ENCODE measurements at regions not wholly inside any gene's neighbourhood (a gene's known extent, or its start where the extent isn't known, plus 50 kb on each side); places are given as distances from the start of the nearest gene placed in this dataset.

DNA sequence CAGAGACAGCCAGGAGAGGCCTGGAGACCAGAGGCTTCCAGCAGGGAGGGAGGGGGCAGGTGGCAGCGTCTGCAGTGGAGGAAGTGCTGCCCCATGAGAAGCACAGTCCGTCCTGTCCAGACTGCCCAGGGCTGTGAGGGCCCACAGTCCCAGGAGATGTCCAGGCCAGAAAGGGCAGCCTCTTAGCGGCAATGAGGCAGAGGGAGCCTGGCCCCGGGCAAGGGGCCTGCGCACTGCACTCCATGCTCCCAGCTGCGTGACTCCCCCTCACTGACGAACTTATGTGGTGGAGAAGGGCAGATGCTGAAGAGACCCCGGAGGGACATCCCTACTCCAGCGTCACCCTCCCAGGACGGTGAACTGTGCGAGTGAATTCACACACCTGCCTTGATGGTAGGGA, 115.3 kb downstream of the SOX1 start:
- H3K36me3 Mint-ChIP-seq (ENCODE audit: insufficient read depth) = no peaks in the 10 kb centered on the region
- no peak for DNase-seq (ENCODE audit: low spot score, unreplicated experiment)
- H3K4me1 Mint-ChIP-seq (ENCODE audit: low read depth) = no peaks in the 10 kb centered on the region
- H3K27ac Mint-ChIP-seq = no peak overlapping the region
- no peak overlapping the region for H3K4me3 Mint-ChIP-seq (ENCODE audit: low read depth)
- TF ChIP-seq, protein P1, sequence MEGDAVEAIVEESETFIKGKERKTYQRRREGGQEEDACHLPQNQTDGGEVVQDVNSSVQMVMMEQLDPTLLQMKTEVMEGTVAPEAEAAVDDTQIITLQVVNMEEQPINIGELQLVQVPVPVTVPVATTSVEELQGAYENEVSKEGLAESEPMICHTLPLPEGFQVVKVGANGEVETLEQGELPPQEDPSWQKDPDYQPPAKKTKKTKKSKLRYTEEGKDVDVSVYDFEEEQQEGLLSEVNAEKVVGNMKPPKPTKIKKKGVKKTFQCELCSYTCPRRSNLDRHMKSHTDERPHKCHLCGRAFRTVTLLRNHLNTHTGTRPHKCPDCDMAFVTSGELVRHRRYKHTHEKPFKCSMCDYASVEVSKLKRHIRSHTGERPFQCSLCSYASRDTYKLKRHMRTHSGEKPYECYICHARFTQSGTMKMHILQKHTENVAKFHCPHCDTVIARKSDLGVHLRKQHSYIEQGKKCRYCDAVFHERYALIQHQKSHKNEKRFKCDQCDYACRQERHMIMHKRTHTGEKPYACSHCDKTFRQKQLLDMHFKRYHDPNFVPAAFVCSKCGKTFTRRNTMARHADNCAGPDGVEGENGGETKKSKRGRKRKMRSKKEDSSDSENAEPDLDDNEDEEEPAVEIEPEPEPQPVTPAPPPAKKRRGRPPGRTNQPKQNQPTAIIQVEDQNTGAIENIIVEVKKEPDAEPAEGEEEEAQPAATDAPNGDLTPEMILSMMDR (IDR thresholded peaks at IDR 0.05; ENCODE audit: unreplicated experiment) = no peak
- H3K9me3 Mint-ChIP-seq (ENCODE audit: low read depth) = no peaks in the 10 kb centered on the region
- H3K27me3 Mint-ChIP-seq = peaks cover 31% of the 10 kb centered on the region

DNA sequence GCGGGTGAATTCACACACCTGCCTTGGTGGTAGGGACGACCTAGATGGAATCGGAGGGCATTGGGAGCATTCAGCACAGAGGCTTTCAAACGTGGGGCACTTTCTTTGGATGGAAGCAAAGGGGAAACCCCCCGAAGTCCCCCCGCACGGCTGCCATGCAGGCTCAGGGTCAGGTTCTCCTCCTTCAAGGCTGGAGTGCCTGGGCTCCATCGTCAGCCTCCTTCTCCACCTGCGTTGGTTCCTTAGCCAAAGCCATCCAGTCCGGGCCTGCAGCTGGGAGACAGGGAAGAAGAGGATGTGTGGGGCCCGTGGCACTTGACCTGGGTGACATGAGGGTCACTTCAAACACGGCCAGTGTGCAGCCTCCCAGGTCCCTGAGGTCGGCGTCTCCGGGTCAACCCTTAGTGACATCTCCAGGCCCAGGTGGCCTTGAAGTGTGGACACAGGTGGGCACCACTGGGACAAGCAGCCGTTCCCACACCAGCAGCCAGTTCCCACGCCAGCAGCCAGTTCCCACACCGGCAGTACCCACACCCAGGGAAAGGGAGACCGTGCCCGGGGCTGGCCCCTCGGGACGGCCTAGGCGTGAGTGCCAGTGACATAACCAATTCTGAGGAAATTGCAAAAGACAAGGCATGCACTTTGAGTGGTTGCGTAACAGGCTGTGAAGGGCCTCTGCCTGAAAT, 116.0 kb downstream of the SOX1 start:
- H3K4me1 Mint-ChIP-seq (ENCODE audit: low read depth) = no peaks in the 10 kb centered on the region
- TF ChIP-seq, protein P1 (IDR thresholded peaks at IDR 0.05; ENCODE audit: unreplicated experiment) = no peak
- H3K36me3 Mint-ChIP-seq (ENCODE audit: insufficient read depth) = no peaks in the 10 kb centered on the region
- no peak overlapping the region for H3K4me3 Mint-ChIP-seq (ENCODE audit: low read depth)
- peaks cover 25% of the 10 kb centered on the region for H3K27me3 Mint-ChIP-seq
- no peak for DNase-seq (ENCODE audit: low spot score, unreplicated experiment)
- H3K9me3 Mint-ChIP-seq (ENCODE audit: low read depth) = no peaks in the 10 kb centered on the region
- H3K27ac Mint-ChIP-seq = no peak overlapping the region

DNA sequence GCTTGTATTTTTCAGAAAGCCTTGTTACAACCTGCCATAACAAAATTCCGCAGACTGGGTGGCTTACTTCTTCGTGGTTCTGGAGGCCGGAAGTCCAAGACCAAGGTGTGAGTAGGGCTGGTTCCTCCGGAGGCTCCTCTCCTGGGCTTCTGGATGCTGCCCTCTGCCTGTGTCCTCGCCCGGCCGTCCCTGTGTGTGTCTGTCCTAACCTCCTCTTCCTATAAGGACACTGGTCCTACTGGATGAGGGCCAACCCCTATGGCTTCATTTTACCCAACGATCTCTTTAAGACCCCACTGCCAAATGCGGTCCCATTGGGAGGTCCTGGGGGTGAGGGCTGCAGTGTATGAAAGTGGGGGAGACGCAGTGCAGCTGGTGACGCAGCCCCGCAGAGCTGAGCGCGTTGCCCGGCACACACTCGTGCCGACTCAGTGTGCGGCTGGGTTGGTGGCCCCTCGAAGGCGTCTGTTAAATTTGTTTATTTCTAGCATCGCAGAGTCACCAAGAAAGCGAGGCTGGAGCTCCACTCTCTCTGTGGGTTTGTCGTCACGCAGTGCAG, 116.7 kb downstream of the SOX1 start:
- Mint-ChIP-seq H3K27me3 (peaks cover 24% of the 10 kb centered on the region), H3K27ac (no peak overlapping the region), H3K36me3 (ENCODE audit: insufficient read depth) (no peaks in the 10 kb centered on the region), H3K9me3 (ENCODE audit: low read depth) (no peaks in the 10 kb centered on the region), H3K4me3 (ENCODE audit: low read depth) (no peak overlapping the region), H3K4me1 (ENCODE audit: low read depth) (no peaks in the 10 kb centered on the region)
- DNase-seq (ENCODE audit: low spot score, unreplicated experiment) = no peak
- TF ChIP-seq, protein P1 (IDR thresholded peaks at IDR 0.05; ENCODE audit: unreplicated experiment) = no peak

DNA sequence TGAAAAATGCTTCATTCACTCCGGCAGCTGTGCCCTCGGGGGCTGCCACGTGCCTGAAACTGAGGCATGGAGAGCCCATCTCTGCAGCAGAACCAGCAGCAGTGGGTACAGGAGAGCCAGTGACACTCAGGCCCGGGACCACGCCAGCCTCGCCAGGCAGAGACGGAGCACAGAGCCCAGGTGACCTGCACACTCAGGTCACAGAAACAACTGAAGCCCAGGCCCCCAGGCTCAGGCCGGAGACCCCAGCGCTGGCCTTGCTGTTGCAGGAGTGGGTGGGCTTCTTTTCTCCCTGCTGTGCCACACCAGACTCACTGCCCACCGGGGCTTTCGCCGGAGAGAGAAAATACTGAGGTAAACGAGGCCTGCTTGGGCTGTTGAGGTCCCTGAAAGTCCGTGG, 117.3 kb downstream of the SOX1 start:
- Mint-ChIP-seq H3K9me3 (ENCODE audit: low read depth) (no peaks in the 10 kb centered on the region), H3K4me1 (ENCODE audit: low read depth) (no peaks in the 10 kb centered on the region), H3K27me3 (peaks cover 26% of the 10 kb centered on the region), H3K36me3 (ENCODE audit: insufficient read depth) (no peaks in the 10 kb centered on the region), H3K4me3 (ENCODE audit: low read depth) (no peak overlapping the region), H3K27ac (no peak overlapping the region)
- DNase-seq (ENCODE audit: low spot score, unreplicated experiment) = no peak
- TF ChIP-seq, protein P1 (IDR thresholded peaks at IDR 0.05; ENCODE audit: unreplicated experiment) = no peak

DNA sequence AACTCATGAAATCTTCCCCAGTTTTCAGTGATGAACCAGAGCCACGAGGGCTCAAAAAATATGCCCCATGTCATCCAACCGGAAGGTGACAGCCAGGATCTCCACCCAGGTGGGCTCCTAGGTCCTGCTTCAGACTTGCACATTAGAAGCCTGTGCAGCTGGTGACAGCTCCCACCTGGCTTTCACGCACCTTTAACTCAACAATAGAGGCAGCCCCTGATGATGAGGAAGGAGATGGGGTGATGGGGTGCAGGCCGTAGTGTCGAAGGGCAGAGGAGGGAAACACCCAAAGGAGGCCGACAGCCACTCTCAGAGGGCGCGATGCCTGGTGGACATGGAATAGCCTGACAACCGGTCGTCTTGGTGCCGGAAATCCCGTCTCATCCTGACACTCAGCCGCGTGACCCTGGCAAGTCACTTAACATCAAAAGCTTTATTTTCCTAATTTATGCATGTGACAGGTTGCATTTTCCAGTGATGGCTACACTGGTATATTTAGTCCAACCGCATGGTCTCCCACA, 118.0 kb downstream of the SOX1 start:
- Mint-ChIP-seq H3K4me3 (ENCODE audit: low read depth) (no peak overlapping the region), H3K4me1 (ENCODE audit: low read depth) (no peaks in the 10 kb centered on the region), H3K27me3 (peaks cover 25% of the 10 kb centered on the region), H3K36me3 (ENCODE audit: insufficient read depth) (no peaks in the 10 kb centered on the region), H3K9me3 (ENCODE audit: low read depth) (no peaks in the 10 kb centered on the region), H3K27ac (no peak overlapping the region)
- no peak for DNase-seq (ENCODE audit: low spot score, unreplicated experiment)
- TF ChIP-seq, protein P1 (IDR thresholded peaks at IDR 0.05; ENCODE audit: unreplicated experiment) = no peak
